ENCODE measurements at regions not wholly inside any gene's neighbourhood (a gene's known extent, or its start where the extent isn't known, plus 50 kb on each side); places are given as distances from the start of the nearest gene placed in this dataset.
A peak's percentile ranks its signal among the peaks of the same experiment; 100 is the strongest.

DNA sequence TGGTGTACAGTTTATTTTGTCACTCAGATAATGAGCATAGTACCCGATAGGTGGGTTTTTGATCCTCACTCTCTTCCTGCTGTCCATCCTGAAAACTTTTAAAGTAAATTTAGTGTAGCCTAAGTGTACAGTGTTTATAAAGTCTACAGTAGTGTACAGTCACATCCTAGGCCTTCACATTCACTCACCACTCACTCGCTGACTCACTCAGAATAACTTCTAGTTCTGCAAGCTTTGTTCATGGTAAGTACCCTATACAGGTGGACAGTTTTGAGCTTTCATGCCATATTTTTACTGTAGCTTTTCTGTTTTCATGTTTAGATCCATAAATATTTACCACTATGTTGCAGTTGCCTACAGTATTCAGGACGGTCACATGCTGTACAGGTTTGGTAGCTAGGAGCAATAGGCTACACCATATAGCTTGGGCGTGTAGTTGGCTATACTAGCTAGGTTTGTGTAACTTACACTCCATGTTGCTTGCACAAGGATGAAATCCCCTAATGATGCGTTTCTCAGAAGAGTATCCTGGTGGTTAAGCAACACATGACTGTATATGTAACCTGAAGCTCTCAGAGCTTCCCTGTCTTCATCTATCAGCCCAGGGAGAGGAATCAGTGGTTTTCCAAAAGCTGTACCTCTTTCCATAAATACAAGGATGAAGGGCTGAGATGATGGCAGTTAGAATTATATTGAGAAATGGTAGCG lies 87.6 kb upstream of the SLC25A26 start:
- DNase-seq (ENCODE audit: low read depth) = peak; percentile 65

DNA sequence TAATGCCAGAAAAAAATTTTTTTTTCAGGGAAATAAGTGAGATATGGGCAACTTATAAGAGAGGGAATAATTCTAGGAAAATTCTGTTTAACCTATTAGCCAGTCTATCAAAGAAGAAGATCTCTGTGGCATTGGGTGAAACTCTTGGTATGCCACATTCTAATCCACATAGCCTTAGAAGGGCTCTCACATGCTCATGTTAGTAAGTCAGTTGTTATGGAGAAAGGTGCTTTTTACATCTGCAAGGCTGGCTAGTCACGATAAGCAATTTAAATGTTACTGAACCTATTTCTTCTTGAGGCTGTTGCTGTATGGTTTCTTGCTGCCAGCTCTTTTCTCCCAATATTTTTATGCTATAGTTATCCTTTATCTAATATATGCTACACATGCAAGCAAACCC lies 89.9 kb upstream of the MAGI1 start:
- no peak for DNase-seq (ENCODE audit: low read depth)

DNA sequence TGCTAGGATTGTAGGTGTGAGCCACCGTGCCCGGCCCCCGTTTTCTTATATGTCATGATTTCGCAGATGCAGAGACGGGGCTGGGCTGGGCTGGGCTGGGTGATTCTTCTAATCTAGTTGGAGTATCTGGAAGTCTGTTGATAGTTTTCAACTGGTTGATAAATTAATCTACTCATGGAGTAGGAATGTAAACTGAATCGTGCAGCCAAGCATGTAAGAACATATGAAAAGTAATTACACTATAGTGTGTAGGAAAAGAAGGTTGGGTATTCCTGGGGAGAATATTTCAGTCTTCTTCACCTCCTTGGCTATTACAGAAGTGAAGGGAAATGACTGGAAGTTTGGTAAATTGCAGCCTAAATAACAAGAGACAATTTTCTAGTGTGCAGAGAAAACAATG lies 82.6 kb upstream of the MAGI1 start:
- DNase-seq (ENCODE audit: low read depth) = peak; percentile 47

DNA sequence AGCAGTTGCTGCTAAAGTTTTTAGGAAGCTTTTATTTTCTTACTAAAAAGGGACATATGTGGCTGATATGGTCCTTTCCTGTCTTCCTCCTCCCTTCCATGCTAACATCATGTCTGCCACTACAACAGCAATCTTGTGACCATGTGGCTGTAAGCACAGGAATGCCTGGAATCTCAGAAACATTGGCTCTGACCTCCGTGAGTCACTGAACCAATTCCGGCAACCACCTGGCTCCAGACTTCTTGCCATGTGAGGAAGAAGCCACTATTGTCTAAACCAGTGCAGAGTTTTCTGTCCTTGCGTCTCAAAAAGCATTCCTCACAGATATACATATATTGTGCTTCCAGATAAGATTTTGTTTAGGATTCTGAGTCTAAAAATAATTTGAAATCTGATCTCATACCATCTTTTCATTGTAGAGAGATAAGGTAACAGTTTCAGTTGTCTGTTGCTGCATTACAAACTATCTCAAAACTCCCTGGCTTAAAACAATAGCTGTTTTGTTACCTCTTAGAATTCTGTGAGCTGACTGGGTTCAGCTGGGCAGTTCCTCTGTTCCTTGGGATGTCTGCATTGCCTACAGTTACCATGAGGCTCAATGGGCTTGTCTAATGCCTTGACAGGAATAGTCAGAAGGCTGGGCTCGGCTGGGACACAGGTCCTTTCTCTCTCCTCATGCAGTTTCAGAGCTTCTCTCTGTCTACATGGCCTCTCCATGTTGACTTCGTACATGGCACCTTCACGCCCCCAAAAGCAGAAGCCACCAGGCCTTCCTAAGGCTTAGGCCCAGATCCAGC lies 77.3 kb upstream of the MAGI1 start:
- DNase-seq (ENCODE audit: low read depth) = peak; percentile 90

DNA sequence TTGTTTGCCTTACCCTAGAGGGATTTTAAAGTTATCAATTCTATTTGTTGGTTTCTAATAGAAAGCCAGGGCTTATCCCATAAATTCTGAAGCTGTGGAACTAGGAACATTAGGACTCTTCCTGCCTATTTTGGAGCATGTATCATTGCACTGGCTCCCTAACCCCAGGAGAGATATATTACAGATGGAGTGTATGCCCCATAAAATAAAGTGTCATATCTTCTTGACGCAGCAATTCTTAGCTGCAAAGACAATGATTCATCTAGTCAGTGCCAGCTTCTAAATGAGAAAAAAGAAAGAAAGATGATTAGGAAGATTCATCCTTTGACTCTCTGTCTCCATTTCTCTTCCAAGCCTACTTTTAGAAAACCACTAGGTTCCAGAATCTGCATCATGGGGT lies 74.8 kb upstream of the MAGI1 start:
- DNase-seq (ENCODE audit: low read depth) = no peak

DNA sequence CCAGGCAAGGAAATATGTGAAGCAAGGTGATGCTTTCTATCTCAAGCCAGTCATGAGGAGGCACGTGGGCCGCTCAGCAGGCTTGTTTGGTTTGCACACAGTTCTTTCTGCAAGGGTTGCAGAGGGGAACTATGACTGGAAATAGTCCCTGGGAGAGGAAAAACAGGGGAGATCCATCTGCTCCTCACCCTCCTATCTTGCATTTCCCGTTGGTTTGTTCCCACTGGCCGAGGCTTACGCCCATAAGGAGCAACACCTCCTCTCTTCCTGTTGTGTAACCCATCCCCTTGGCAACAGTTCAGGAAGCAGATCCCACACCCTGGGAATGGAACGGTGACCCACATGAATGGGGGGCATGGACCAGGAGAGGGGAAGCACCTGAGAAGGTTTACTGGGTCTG lies 72.1 kb upstream of the MAGI1 start:
- DNase-seq (ENCODE audit: low read depth) = no peak

DNA sequence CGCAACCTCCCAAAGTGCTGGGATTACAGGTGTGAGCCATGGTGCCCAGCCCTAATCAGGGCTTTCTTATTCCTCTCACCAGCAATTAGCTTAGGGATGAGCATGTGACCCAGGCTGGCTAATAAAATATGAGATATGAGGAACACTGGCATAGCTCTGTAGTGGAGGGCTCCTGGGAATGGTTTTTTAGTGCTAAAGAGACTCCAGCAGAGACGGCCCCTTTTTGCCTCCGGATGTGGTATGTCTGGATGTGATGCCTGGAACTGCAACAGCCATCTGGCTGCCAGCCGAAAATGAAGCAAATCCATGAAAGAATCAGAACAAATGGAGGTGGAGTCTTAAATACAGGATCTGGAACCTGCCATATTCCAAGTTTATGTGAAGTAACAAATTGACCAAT lies 69.1 kb upstream of the MAGI1 start:
- peak; percentile 60 for DNase-seq (ENCODE audit: low read depth)

DNA sequence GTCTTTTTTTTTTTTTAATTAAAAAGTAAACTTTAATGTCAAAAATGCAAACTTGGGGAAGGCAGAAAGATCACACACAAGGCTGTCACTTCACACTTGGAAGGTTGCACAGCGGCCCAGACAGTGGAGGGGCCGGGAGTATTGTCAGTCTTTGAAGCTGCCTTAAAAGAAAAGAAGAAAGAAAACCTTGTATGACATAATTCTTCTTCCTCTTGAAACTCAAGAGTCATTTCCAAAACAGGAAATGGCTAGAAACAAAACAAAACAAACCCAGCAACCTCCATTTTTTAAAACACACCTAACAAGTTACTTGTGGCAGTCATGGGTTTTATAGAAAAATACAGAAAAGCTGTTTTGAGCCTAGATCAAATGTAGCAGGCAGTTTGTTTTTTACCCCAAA lies 68.1 kb upstream of the MAGI1 start:
- DNase-seq (ENCODE audit: low read depth) = no peak

DNA sequence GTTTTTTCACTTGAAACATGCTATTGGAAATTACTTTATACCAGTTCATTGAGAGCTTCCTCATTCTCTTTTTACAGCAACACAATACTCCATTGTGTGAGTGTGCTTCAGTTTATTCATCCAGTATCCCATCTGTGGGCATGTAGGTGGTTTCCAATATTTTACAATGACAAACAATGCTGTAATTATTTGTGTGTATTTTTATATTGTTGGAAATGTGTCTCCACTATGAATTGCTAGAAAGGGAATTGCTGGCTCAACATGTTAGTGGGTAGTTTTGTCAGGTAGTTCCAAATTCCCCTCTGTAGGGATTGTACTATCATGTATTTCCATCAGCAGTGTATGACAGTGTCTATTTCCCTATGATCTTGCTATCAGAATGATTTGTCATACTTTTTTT lies 65.8 kb upstream of the MAGI1 start:
- DNase-seq (ENCODE audit: low read depth) = no peak

DNA sequence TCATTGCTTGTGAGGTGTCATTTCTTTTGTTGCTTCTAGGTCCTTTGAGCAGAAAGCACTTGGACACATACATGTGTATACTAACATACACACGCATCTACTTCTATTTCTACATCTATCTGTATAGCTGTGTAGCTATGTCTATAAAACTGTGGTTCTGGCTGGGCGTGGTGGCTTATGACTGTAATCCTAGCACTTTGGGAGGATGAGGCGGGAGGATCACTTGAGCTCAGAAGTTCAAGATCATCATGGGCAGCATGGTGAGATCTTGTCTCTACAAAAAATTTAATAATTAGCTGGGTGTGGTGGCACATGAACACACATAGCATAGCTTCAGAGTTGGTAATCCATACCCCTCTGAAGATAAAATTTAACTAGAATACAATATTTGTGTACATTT lies 65.0 kb upstream of the MAGI1 start:
- no peak for DNase-seq (ENCODE audit: low read depth)

DNA sequence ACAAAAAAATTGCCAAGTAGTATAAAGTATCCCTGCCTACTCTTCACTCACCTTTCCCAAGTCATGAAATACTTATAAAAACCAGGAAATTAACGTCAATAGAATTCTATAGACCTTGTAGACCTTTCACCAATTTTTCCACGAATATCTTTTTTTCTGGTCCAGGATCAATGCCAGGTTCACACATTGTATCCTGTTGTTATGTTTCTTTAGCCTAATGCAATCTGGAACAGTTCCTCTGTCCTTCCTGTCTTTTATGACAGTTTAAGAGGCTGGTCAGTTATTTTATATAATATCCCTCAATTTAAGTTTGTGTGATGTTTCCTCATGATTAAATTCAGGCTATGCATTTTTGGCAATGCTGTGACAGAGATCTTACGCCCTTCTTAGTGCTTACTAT lies 63.2 kb upstream of the MAGI1 start:
- no peak for DNase-seq (ENCODE audit: low read depth)

DNA sequence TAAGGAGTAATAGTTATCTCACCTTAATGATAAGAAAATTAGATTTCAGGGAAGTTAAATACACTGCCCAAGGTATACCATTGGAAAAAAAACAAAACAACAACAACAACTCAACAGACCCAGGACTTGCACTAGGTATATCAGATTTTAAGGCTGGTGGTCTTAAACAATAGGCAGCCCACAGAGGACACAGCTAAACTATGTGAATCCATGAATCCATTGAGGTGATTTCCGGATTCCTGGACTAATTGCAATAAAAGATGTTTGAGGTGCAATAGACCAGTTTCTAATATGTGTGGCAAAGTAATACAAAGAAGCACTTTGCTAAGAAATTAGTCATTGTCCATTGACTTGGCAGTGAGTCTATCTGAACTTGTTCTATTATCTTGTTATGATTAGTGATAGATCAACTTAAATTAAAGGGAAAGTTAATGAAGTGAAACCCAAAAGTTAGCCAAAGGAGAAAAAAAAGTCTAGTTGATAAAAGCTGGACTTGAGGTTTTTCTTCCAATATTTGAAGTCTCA lies 60.9 kb upstream of the MAGI1 start:
- DNase-seq (ENCODE audit: low read depth) = no peak

DNA sequence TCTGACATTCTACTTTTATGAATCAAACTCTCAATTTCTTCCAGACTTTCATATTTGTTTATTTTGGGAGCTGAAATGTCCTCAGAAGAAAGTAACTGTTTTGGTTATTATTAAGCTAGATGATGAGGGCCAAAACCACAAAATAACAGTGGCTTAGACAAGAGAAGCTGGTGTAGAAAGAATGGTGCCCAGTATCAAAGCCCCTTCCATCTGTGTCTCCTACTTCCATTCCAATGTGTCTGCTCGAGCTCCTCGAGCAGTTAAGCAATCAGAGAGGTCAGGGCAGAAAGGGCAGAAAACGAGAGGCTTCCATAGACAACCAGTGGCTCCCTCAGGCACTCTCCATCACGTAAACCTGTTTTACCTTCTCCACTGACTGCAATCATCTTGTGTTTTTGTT lies 59.7 kb upstream of the MAGI1 start:
- peak; percentile 44 for DNase-seq (ENCODE audit: low read depth)

DNA sequence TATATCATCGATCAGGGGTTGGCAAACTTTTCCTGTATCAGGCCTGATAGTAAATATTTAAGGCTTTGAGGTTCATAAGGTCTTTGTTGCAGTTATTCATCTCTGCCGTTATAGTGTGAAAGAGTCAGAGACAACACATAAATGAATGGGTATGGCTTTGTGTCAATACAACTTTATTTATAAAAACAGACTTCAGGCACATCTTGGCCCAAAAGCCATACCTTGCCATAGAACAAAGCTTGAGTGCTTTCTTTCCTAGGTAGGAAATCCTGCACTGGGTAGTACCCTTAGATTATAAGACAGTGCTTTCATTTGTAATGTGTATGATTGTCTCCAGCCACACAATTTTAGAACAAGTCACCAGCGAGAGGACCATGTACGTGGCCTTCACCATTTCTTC lies 58.9 kb upstream of the MAGI1 start:
- DNase-seq (ENCODE audit: low read depth) = no peak

DNA sequence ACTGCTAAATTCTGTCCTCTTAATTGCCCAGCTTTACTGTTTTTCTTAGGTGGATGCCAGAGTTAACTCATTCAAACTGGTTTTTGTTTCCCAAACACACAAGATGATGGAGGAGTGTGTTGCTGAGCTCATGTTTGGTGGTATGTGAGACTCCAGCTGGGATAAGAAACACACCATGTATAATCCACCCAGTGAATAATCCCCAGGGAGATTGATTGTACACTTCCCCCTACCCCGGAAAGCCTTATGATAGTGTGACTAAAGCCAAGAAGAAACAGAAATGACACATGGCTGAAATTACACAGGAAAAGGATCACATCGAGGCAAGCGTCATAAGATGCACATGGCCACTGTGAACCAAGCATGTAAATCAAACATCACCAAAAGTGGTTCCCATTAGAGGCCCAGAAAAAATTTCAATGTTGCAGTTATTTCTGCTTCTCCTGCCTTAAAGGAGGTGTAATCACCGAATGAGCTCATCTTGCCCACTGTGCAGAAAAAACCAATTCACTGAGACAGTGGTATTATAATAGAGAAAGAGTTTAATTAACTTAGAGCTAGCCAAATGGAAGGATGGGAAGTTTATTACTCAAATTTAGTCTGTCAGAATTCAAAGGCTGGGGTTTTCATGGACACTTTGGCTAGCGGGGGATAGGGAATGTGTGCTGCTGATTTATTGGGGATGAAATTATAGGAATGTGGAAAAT lies 56.7 kb upstream of the MAGI1 start:
- DNase-seq (ENCODE audit: low read depth) = no peak

DNA sequence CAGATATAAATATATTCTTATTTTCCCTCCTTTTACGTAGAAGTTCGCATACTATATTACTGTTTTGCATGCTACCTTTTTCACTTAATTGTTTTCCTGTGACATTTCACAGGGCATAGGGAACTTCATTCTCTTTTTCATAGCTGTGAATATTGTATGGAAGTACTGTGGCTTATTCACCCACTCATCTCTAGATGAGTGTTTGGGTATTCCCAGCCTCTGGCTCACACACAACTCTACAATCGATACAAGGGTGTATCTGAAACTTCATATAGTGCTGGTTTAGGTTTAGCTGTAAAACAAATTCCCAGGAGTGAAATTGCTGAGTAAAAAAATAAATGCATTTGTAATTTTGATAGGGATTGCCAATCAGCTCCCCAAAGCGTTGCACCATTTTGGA lies 55.3 kb upstream of the MAGI1 start:
- no peak for DNase-seq (ENCODE audit: low read depth)

DNA sequence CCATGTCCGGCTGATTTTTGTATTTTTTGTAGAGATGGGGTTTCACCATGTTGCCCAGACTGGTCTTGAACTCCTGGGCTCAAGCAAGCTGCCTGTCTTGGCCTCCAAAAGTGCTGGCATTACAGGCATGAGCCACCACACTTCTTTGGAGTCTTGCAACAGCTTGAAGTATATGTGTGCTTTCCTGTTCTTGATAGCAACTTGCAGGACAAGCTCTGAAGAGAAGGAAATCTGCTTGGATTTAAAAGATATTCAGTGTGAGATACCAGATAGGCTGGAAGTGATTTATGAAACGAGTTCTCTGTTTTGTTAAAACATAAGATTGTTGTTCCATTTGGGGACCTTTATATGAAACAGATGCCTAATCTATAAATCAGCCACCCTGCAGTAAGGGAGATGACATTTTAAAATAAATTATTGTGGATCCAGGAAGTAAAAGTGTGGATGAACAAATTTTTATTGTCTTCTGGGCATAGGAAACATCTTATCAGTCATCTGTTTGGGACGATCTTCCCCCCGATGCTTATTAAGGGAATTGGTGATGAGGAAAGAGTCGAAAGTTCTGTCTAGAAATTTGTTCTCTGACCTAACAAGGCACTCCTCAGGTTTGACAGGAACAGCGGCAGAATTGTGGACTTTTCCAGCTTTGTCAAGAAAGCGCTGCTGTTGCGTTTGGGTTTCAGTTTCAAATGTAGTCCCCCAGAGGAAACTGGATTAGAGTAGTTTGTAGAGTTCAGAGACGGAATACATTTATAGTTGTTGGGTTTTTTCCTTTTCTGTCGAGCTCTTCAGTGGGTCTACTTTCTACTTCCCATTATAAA lies 53.7 kb upstream of the MAGI1 start:
- DNase-seq (ENCODE audit: low read depth) = no peak

Data from M059J (cell line).